GM10266 (cell line): ENCODE measurements at regions not wholly inside any gene's neighbourhood (a gene's known extent, or its start where the extent isn't known, plus 50 kb on each side); places are given as distances from the start of the nearest gene placed in this dataset.

Experiments
- DNase-seq: peaks from one replicate; pipeline ENCODE4 v3.0.0; 2012; ENCODE audit errors: extremely low spot score
- TF ChIP-seq, protein P1 (sequence below): IDR thresholded peaks from 2 replicates; pipeline ENCODE4 v1.5.1; 2012; ENCODE audit warnings: mild to moderate bottlenecking, low read depth; ENCODE audit not compliant: control insufficient read depth, insufficient read depth; ENCODE audit errors: missing control alignments

DNA sequence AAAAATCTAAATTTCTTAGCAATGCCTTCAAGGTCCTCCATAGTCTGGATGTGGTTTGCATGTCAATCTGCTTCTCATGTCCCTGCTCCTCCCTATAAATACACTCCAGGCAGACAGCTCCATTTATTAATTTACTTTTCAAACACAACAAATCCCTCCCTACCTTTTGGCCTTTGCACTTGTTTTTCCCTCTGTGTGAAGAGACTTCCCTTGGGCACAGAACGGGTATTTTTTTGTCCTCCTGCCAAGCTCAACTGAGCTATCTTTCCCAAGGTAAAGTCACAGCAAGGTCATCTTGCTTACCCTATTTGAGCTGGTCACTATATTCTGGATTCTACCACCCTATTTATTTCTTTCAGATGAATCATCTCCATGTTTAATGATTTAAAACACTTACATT lies 159.6 kb upstream of the ANKH start:
- DNase-seq: no peak
- TF ChIP-seq, protein P1, sequence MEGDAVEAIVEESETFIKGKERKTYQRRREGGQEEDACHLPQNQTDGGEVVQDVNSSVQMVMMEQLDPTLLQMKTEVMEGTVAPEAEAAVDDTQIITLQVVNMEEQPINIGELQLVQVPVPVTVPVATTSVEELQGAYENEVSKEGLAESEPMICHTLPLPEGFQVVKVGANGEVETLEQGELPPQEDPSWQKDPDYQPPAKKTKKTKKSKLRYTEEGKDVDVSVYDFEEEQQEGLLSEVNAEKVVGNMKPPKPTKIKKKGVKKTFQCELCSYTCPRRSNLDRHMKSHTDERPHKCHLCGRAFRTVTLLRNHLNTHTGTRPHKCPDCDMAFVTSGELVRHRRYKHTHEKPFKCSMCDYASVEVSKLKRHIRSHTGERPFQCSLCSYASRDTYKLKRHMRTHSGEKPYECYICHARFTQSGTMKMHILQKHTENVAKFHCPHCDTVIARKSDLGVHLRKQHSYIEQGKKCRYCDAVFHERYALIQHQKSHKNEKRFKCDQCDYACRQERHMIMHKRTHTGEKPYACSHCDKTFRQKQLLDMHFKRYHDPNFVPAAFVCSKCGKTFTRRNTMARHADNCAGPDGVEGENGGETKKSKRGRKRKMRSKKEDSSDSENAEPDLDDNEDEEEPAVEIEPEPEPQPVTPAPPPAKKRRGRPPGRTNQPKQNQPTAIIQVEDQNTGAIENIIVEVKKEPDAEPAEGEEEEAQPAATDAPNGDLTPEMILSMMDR: no peak

DNA sequence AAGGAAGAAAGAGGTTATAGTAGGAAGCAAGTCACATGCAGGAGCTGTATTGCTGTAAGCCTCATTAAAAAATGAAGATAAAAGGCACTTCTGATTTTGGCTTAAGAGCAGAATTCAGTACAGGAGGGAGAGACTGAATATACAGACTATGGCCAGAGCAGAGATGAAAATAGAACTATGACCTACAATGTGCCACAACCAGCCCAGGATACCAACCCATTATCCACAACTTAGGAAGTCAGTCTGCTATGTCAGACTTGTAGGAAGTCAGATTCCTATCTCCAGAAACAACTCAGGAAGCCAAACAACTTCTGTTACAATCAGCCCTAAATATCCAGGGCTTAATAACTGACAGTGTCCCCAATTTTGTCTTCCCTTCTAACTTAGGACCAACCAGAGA lies 156.2 kb upstream of the ANKH start:
- TF ChIP-seq, protein P1: no peak
- DNase-seq: no peak

DNA sequence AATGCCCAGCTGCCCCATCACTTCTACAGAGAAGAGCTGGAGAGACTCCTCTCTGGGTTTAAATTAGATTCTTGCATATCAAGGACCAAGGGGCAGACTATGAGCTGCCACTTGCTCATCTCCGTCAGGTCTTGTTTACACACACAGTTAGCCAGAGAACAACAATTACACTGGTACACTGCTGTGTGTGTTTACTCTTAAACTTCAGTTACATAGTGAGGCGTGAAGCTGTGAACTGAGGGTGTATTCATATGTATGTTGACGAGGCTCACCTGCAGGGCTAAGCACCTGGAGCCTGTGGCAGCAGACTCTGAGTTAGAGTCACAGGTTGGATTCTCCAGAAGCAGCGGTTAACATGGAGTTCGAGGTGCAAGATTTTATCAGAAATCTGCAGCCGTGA lies 155.4 kb upstream of the ANKH start:
- TF ChIP-seq, protein P1: no peak
- DNase-seq: no peak

DNA sequence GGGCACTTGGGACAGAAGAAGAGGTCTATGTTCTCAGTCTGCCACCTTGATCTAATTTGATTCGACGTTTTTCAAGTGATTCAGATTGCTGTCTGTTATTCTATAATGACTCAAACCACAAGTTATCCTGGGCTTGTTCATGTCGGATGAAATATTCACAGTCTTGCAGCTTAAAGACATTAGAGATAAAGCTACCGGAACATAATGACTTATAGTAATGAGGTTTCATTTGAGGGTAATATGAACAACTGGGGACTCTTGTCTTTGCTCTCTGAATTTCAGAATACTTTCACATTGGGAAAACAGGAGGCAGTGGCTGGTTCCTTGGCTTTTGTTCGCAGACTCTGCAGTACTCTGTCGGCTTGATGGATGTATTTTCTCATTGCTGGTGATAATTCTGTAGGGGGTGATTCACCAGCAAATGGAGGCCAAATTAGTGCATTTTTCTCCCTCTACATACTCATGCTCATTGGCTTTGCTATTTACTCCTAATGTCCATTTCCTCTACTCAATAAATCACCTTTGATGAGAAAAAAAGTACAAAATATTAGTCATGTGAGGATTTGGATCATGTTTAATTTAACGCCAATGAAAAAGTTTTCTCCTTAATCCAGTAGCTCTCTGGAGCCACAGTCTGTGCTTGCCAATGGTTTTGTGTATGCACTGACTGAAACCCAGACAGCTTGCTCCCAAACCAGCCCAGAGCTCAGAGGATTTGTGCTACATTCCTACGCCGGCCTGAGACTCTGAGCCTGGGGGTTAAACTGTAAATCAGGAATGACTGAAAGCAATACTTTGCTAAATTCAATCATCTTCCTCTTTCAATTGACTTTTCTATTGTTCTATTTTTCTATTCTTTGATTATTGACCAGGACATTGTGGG lies 154.7 kb upstream of the ANKH start:
- TF ChIP-seq, protein P1: no peak
- no peak for DNase-seq

DNA sequence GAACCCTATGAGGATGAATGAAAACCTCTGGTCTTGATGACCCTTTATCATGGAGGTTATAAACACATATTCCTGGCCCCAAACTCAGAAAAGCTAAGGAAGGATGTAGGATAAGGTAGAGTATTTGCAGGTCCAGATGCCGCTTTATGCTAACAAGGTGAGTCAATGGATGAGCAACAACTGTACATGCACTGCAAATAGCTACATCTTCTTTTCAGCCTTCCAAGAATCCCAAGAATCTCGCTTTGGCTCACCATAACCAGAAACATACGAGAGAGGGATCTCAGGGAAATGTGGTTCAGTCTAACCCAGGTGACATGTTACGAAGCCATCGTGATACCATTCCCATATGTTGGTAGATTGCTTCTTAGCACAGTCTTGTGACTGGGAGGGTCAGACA lies 152.3 kb upstream of the ANKH start:
- DNase-seq: no peak
- TF ChIP-seq, protein P1: no peak

DNA sequence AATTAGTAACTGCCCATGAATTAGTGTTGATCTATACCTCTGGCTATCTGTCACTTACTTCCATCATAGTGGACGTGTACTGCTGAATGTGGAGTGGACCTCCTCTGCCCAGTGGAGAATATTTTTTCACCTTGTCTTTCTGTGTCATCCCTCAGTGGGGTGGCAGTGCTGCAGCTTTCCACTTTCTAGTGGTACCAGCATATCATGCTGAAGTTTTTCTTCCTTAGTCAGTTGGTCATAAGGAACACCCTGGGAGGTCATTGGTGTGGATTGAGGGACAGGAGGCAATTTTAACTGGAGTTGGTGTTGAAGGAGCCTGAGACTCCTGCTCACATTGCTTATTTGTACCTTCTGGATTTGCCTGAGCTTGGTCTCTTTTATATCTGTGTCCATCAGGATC lies 151.7 kb upstream of the ANKH start:
- no peak for DNase-seq
- TF ChIP-seq, protein P1: no peak

DNA sequence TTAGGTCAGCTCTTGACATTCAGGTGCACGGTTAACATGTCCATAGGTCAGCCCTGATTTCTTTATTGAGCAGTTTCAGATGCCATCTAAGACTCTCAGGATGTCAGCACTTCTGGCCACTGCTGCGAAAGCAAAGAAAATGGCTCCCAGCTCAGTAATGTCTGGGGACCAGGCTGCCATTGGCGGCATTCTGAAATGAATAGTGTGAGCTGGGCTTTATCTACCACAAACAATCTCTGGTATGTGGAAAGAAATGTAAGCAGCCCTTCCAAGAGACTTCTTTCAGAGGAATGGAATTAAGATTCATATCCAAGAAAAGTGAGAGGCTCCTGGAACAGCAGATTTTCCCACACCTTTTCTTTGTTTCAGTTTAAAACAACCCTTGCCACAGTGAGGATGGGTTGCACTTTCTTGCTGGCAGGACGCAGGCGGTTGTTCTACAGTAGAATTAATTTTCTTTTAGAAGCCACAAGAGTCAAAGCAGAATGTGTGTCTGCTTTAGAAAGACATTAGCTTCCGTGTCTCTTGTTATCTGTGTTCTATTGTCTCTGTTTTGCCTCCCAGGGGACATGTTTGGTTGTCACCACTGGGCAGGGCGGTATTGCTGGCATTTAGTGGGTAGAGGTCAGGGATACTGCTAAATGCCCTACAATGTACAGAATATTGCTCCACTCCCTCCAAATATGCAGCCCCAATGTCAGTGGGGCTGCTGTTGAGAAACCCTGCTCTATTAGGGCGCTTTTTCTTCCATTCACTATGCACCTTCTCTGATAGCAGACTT lies 149.9 kb upstream of the ANKH start:
- DNase-seq: no peak

More for the DNA sequence above, 149.9 kb upstream of the ANKH start:
- TF ChIP-seq, protein P1: no peak
